Left renal pelvis (tissue), 4 donors: ENCODE measurements at regions not wholly inside any gene's neighbourhood (a gene's known extent, or its start where the extent isn't known, plus 50 kb on each side); places are given as distances from the start of the nearest gene placed in this dataset.

Source experiments
- DNase-seq, 4 donors: peaks; one replicate each; pipeline ENCODE4 v3.0.0-alpha.2; 2013; ENCODE audit warnings: low read depth in 4 of 4, low spot score in 3 of 4

GRCh38 chr18:78595924-78596573 is 383.6 kb upstream of the SALL3 start:
- no peak for DNase-seq

GRCh38 chr18:78596794-78597345 is 382.7 kb upstream of the SALL3 start:
- no peak for DNase-seq

- no peak for DNase-seq
Measured at GRCh38 chr18:78601349-78601748, 378.3 kb upstream of the SALL3 start.

GRCh38 chr18:78601923-78602322 is 377.7 kb upstream of the SALL3 start:
- no peak for DNase-seq

- no peak for DNase-seq
Measured at GRCh38 chr18:78602430-78602829, 377.2 kb upstream of the SALL3 start.

DNA sequence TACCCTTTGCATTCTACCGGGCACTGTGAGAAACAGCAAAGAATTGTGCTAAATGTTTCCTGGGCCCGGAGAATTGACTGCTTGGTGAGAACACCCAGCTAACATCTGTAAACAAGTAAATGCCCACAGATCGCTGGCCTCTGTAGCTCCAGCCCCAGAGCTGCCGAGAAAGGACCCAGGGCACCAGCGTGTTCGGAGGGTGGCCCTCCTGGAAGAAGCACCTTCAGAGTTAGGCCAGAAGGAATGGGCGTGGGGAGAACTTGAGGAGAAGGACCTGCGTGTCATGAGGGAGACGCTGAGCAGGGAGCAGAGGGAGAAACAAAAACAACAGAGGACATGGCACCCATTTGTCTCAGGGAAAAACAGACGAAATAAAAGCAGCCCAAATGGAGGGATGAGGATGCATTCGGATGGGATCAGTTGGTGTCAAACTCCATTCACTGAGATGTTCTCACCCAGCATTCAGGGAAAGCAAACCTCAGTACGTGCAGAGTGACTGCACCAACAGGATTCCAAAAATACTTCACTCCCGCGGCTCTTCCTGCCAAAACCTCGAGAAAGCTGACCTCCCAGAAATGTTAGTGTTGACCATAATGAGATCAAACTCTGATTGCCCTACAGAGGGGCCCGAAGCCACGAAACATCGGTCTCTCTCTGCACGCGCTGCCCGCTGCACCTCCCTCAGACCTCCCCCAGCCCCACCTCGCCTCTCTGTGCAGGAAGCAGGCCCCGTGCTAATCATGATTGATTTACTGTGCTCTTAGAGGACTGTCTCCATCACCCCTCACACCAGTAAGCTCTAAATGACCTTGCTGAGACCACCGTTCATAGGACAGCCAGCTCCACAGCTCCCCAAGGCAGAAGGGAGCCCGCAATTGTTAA is 376.3 kb upstream of the SALL3 start:
- DNase-seq: no peak

GRCh38 chr18:78605255-78605654 is 374.4 kb upstream of the SALL3 start:
- DNase-seq: no peak

DNA sequence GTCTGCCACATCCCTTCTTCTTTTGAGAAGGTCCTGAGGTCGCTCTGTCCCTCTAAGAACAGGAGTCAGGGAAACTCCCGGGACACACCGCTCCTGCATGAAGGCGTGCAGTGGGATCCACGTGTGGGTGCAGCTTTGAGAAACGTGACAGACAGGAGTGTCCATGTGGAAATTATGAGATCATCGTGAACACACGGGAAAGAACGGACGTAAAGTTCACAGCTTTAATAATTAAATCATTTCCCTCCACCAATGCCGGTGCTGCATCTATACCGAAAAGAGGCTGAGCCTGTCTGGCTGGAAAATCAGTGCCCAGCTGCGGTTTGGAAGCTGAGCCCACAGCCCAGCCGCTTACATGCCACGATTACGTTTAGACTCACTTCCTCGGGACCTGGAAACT is 372.4 kb upstream of the SALL3 start:
- DNase-seq: no peak

- DNase-seq: no peak
Measured at GRCh38 chr18:78607784-78608183, 371.8 kb upstream of the SALL3 start.

DNA sequence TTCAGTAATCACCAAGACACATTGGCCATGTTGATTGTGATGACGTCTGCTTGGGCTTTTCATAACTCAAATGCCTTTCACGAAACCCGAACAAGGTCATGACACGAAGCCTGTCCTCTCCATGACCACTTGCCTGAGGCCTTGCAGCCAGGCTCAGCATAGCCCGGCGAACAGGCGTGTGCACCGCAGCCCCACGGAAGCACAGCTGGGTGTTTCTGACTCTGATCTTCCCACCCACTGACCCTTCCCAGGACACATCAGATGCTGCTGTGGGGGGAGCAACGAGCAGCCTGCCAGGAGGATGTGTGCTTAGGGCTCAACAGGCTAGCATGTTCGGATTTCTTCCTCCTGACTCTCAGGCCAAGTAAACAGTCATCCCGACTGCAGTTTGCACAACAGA is 369.4 kb upstream of the SALL3 start:
- DNase-seq: no peak

GRCh38 chr18:78611201-78611800 is 368.3 kb upstream of the SALL3 start:
- DNase-seq: no peak

- no peak for DNase-seq
Measured at GRCh38 chr18:78611869-78612268, 367.7 kb upstream of the SALL3 start.

GRCh38 chr18:78612318-78612717 is 367.3 kb upstream of the SALL3 start:
- DNase-seq: no peak

GRCh38 chr18:78612801-78613200 is 366.8 kb upstream of the SALL3 start:
- no peak for DNase-seq

- no peak for DNase-seq
Measured at GRCh38 chr18:78618726-78619125, 360.9 kb upstream of the SALL3 start.

GRCh38 chr18:78619854-78620253 is 359.8 kb upstream of the SALL3 start:
- no peak for DNase-seq

DNA sequence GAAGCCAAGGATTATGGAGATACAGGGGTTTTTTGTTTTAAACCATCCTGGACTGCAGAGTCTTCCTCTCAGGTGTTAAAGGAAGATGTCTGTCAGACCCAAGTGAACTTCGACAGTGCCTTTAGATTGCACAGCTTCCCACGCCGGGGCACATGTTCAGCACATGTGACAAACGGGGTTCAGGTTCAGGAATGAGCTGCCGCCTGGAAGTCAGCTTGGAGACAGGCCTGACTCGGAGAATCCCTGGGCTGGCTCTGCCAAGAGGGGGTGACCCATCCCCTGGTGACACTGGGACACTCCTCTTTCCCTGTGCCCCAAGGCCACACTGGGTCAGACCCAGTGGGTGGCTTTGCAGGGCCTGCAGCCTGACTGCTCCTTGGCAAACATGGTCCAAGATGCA is 359.3 kb upstream of the SALL3 start:
- DNase-seq: no peak

- no peak for DNase-seq
Measured at GRCh38 chr18:78621141-78621755, 358.4 kb upstream of the SALL3 start.

GRCh38 chr18:78622251-78622906 is 357.2 kb upstream of the SALL3 start:
- DNase-seq: no peak

DNA sequence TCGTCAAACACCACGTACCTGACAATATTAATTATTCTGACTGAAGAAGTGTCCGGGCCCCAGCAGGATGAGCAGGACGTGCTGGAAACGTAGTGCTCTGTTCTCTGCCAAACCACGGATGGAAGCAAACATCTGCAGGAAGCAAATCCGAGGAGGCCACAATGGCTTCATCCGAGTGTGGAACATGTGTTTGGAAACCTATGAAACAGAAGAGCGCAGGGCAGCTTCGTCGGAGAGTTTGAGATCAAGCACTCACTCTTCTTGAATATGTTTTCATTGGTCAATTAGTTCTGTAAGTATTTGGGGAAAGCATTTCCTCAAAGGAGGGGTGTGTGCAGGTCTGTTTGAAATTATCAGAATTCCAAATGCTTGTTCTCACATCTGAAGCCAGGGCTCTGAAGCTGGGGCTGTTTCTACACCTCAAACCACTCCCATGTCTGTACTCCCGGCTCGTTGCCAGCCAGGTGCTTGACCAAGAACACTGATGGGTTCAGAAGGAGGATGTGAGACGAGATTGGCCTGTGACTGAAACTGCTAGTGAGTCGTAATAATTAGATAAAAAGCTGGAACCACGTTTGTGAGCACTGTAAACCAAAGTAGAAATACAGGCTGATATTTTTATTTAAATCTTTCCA is 356.6 kb upstream of the SALL3 start:
- DNase-seq: no peak
